ENCODE measurements at regions not wholly inside any gene's neighbourhood (a gene's known extent, or its start where the extent isn't known, plus 50 kb on each side); places are given as distances from the start of the nearest gene placed in this dataset.

- H3K9me3 ChIP-seq (replicated peaks; ENCODE audit: low read length), result no peaks in the 10 kb centered on the region
- H3K4me2 ChIP-seq (ENCODE audit: low read length), result no peak overlapping the region
- no peak overlapping the region for H3K9ac ChIP-seq (ENCODE audit: low read depth, low read length)
- no peak overlapping the region for H3K4me3 ChIP-seq (ENCODE audit: low read length)
- no peaks in the 10 kb centered on the region for H3K36me3 ChIP-seq (ENCODE audit: insufficient read depth, low read length)
- no peaks in the 10 kb centered on the region for H3K4me1 ChIP-seq (ENCODE audit: control insufficient read depth, insufficient read depth, low read length)
- H3K27me3 ChIP-seq (ENCODE audit: control insufficient read depth, insufficient read depth, low read length), result no peaks in the 10 kb centered on the region
Measured at GRCh38 chr12:18975933-18976332, 153.6 kb upstream of the PLEKHA5 start.

- Histone ChIP-seq H3K4me1 (ENCODE audit: control insufficient read depth, insufficient read depth, low read length) (no peaks in the 10 kb centered on the region), H3K27me3 (ENCODE audit: control insufficient read depth, insufficient read depth, low read length) (no peaks in the 10 kb centered on the region), H3K4me2 (ENCODE audit: low read length) (no peak overlapping the region), H3K9me3 (replicated peaks; ENCODE audit: low read length) (no peaks in the 10 kb centered on the region), H3K36me3 (ENCODE audit: insufficient read depth, low read length) (no peaks in the 10 kb centered on the region), H3K9ac (ENCODE audit: low read depth, low read length) (no peak overlapping the region), H3K4me3 (ENCODE audit: low read length) (no peak overlapping the region)
Measured at GRCh38 chr12:18979401-18980126, 150.0 kb upstream of the PLEKHA5 start.

- Histone ChIP-seq H3K9me3 (replicated peaks; ENCODE audit: low read length) (no peaks in the 10 kb centered on the region), H3K4me2 (ENCODE audit: low read length) (no peak overlapping the region), H3K36me3 (ENCODE audit: insufficient read depth, low read length) (no peaks in the 10 kb centered on the region), H3K4me3 (ENCODE audit: low read length) (no peak overlapping the region), H3K27me3 (ENCODE audit: control insufficient read depth, insufficient read depth, low read length) (no peaks in the 10 kb centered on the region), H3K4me1 (ENCODE audit: control insufficient read depth, insufficient read depth, low read length) (no peaks in the 10 kb centered on the region), H3K9ac (ENCODE audit: low read depth, low read length) (no peak overlapping the region)
Measured at GRCh38 chr12:18981732-18982131, 147.8 kb upstream of the PLEKHA5 start.

- H3K9ac ChIP-seq (ENCODE audit: low read depth, low read length), result no peak overlapping the region
Measured at GRCh38 chr12:18982226-18982949, 147.1 kb upstream of the PLEKHA5 start.

GRCh38 chr12:18983854-18984253 lies 145.7 kb upstream of the PLEKHA5 start:
- no peaks in the 10 kb centered on the region for H3K36me3 ChIP-seq (ENCODE audit: insufficient read depth, low read length)
- H3K4me3 ChIP-seq (ENCODE audit: low read length), result no peak overlapping the region

More at GRCh38 chr12:18982226-18982949, 147.1 kb upstream of the PLEKHA5 start:
- no peaks in the 10 kb centered on the region for H3K4me1 ChIP-seq (ENCODE audit: control insufficient read depth, insufficient read depth, low read length)
- H3K27me3 ChIP-seq (ENCODE audit: control insufficient read depth, insufficient read depth, low read length), result no peaks in the 10 kb centered on the region
- H3K4me2 ChIP-seq (ENCODE audit: low read length), result no peak overlapping the region
- no peak overlapping the region for H3K4me3 ChIP-seq (ENCODE audit: low read length)
- no peaks in the 10 kb centered on the region for H3K9me3 ChIP-seq (replicated peaks; ENCODE audit: low read length)
- H3K36me3 ChIP-seq (ENCODE audit: insufficient read depth, low read length), result no peaks in the 10 kb centered on the region

GRCh38 chr12:18990856-18991255 lies 138.7 kb upstream of the PLEKHA5 start:
- Histone ChIP-seq H3K4me2 (ENCODE audit: low read length) (no peak overlapping the region), H3K4me1 (ENCODE audit: control insufficient read depth, insufficient read depth, low read length) (no peaks in the 10 kb centered on the region), H3K9ac (ENCODE audit: low read depth, low read length) (no peak overlapping the region), H3K36me3 (ENCODE audit: insufficient read depth, low read length) (no peaks in the 10 kb centered on the region), H3K27me3 (ENCODE audit: control insufficient read depth, insufficient read depth, low read length) (no peaks in the 10 kb centered on the region), H3K4me3 (ENCODE audit: low read length) (no peak overlapping the region), H3K9me3 (replicated peaks; ENCODE audit: low read length) (no peaks in the 10 kb centered on the region)

More at GRCh38 chr12:18983854-18984253, 145.7 kb upstream of the PLEKHA5 start:
- H3K4me1 ChIP-seq (ENCODE audit: control insufficient read depth, insufficient read depth, low read length), result no peaks in the 10 kb centered on the region
- no peak overlapping the region for H3K4me2 ChIP-seq (ENCODE audit: low read length)
- H3K27me3 ChIP-seq (ENCODE audit: control insufficient read depth, insufficient read depth, low read length), result no peaks in the 10 kb centered on the region
- H3K9me3 ChIP-seq (replicated peaks; ENCODE audit: low read length), result no peaks in the 10 kb centered on the region
- H3K9ac ChIP-seq (ENCODE audit: low read depth, low read length), result no peak overlapping the region

GRCh38 chr12:18992336-18992735 lies 137.2 kb upstream of the PLEKHA5 start:
- H3K36me3 ChIP-seq (ENCODE audit: insufficient read depth, low read length), result no peaks in the 10 kb centered on the region
- H3K4me1 ChIP-seq (ENCODE audit: control insufficient read depth, insufficient read depth, low read length), result no peaks in the 10 kb centered on the region
- H3K4me2 ChIP-seq (ENCODE audit: low read length), result no peak overlapping the region
- no peaks in the 10 kb centered on the region for H3K27me3 ChIP-seq (ENCODE audit: control insufficient read depth, insufficient read depth, low read length)
- no peaks in the 10 kb centered on the region for H3K9me3 ChIP-seq (replicated peaks; ENCODE audit: low read length)
- H3K4me3 ChIP-seq (ENCODE audit: low read length), result no peak overlapping the region
- no peak overlapping the region for H3K9ac ChIP-seq (ENCODE audit: low read depth, low read length)

- Histone ChIP-seq H3K9ac (ENCODE audit: low read depth, low read length) (peak overlapping the region; percentile 11), H3K36me3 (ENCODE audit: insufficient read depth, low read length) (no peaks in the 10 kb centered on the region), H3K27me3 (ENCODE audit: control insufficient read depth, insufficient read depth, low read length) (no peaks in the 10 kb centered on the region), H3K4me3 (ENCODE audit: low read length) (no peak overlapping the region), H3K9me3 (replicated peaks; ENCODE audit: low read length) (no peaks in the 10 kb centered on the region), H3K4me1 (ENCODE audit: control insufficient read depth, insufficient read depth, low read length) (peaks cover 18% of the 10 kb centered on the region), H3K4me2 (ENCODE audit: low read length) (peak overlapping the region; percentile 6)
Measured at GRCh38 chr12:18998343-18999261, 130.9 kb upstream of the PLEKHA5 start.

GRCh38 chr12:19000836-19001235 lies 128.7 kb upstream of the PLEKHA5 start:
- H3K9me3 ChIP-seq (replicated peaks; ENCODE audit: low read length), result no peaks in the 10 kb centered on the region
- no peak overlapping the region for H3K4me3 ChIP-seq (ENCODE audit: low read length)
- peaks cover 18% of the 10 kb centered on the region for H3K4me1 ChIP-seq (ENCODE audit: control insufficient read depth, insufficient read depth, low read length)
- H3K9ac ChIP-seq (ENCODE audit: low read depth, low read length), result no peak overlapping the region
- H3K27me3 ChIP-seq (ENCODE audit: control insufficient read depth, insufficient read depth, low read length), result no peaks in the 10 kb centered on the region
- H3K36me3 ChIP-seq (ENCODE audit: insufficient read depth, low read length), result no peaks in the 10 kb centered on the region
- no peak overlapping the region for H3K4me2 ChIP-seq (ENCODE audit: low read length)

GRCh38 chr12:19002216-19002615 lies 127.3 kb upstream of the PLEKHA5 start:
- Histone ChIP-seq H3K27me3 (ENCODE audit: control insufficient read depth, insufficient read depth, low read length) (no peaks in the 10 kb centered on the region), H3K36me3 (ENCODE audit: insufficient read depth, low read length) (no peaks in the 10 kb centered on the region), H3K4me1 (ENCODE audit: control insufficient read depth, insufficient read depth, low read length) (peaks cover 18% of the 10 kb centered on the region), H3K4me3 (ENCODE audit: low read length) (no peak overlapping the region), H3K4me2 (ENCODE audit: low read length) (no peak overlapping the region), H3K9ac (ENCODE audit: low read depth, low read length) (no peak overlapping the region), H3K9me3 (replicated peaks; ENCODE audit: low read length) (no peaks in the 10 kb centered on the region)

- no peaks in the 10 kb centered on the region for H3K36me3 ChIP-seq (ENCODE audit: insufficient read depth, low read length)
- H3K4me3 ChIP-seq (ENCODE audit: low read length), result no peak overlapping the region
- no peaks in the 10 kb centered on the region for H3K9me3 ChIP-seq (replicated peaks; ENCODE audit: low read length)
- peaks cover 15% of the 10 kb centered on the region for H3K4me1 ChIP-seq (ENCODE audit: control insufficient read depth, insufficient read depth, low read length)
- no peak overlapping the region for H3K9ac ChIP-seq (ENCODE audit: low read depth, low read length)
- no peaks in the 10 kb centered on the region for H3K27me3 ChIP-seq (ENCODE audit: control insufficient read depth, insufficient read depth, low read length)
- no peak overlapping the region for H3K4me2 ChIP-seq (ENCODE audit: low read length)
Measured at GRCh38 chr12:19003141-19003540, 126.4 kb upstream of the PLEKHA5 start.
